ENCODE measurements at regions not wholly inside any gene's neighbourhood (a gene's known extent, or its start where the extent isn't known, plus 50 kb on each side); places are given as distances from the start of the nearest gene placed in this dataset.

DNA sequence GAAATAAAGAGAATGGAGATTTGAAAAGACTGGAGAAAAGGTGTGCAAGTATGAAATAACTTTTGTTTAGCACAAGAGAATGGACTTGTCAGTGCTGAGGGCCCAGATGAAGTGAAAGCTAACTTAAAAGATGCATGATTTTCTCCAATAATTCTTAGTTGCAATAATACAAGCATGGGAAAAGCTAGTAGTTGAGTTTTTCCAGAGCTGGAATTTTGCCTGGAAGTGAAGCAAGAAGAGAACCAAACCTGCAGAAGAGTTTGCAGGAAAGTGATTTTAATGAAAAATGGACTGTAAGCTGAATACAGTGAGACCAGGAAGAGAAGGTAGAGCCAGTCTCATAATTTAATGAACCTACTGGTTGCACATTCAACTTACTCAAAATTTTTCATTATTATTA lies 69.3 kb upstream of the FSCB start:
- Mint-ChIP-seq H3K4me1 (ENCODE audit: low read depth) (no peaks in the 10 kb centered on the region), H3K4me3 (no peak overlapping the region), H3K27ac (no peak overlapping the region), H3K9me3 (ENCODE audit: low read depth) (peaks cover 12% of the 10 kb centered on the region), H3K36me3 (no peaks in the 10 kb centered on the region), H3K27me3 (no peaks in the 10 kb centered on the region)

DNA sequence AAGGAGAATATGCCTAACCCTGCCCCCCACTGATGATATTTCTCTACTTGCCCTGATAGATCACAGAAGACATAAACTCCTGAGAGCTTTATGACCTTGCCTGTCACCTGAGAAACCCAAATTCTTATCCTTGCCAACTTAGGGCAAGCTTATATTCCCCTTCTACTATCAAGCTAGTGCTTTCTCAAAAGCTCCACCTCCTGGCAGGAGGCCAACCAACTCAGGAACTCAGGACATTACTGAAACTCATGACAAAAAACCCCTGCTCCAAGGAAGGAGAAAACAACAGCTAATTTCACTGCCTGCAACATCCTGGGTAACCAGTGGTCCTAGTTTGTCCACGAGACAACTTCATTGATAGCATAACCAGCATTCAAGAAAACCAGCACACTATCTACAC lies 60.9 kb upstream of the FSCB start:
- Mint-ChIP-seq H3K27me3 (peaks cover 2% of the 10 kb centered on the region), H3K27ac (no peak overlapping the region), H3K4me1 (ENCODE audit: low read depth) (no peaks in the 10 kb centered on the region), H3K36me3 (no peaks in the 10 kb centered on the region), H3K4me3 (no peak overlapping the region), H3K9me3 (ENCODE audit: low read depth) (peaks cover 21% of the 10 kb centered on the region)

GRCh38 chr14:44565968-44566367 lies 58.9 kb upstream of the FSCB start:
- no peak overlapping the region for H3K4me3 Mint-ChIP-seq
- H3K4me1 Mint-ChIP-seq (ENCODE audit: low read depth): no peaks in the 10 kb centered on the region
- H3K27me3 Mint-ChIP-seq: peaks cover 2% of the 10 kb centered on the region
- no peak overlapping the region for H3K27ac Mint-ChIP-seq
- H3K9me3 Mint-ChIP-seq (ENCODE audit: low read depth): peaks cover 10% of the 10 kb centered on the region
- no peaks in the 10 kb centered on the region for H3K36me3 Mint-ChIP-seq

DNA sequence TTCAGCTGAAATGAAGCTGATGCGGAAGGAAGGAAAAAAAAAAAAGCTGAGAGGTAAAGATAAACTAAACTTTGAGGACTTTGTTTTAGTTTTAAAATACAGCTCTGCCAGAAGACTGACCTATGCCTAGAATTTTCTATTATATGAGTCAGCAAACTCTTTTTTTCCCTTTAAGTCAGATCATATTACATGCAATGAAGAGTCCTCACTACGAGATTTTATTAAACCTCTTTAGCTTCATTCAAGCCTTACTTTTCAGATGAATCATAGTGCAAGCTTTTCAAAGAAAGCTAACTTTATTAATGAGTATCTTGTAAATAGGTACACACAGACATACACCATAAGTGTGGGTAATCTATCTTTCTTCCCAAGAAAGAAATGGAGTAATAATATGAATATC lies 57.8 kb upstream of the FSCB start:
- Mint-ChIP-seq H3K9me3 (ENCODE audit: low read depth) (peaks cover 4% of the 10 kb centered on the region), H3K4me3 (no peak overlapping the region), H3K36me3 (no peaks in the 10 kb centered on the region), H3K27ac (no peak overlapping the region), H3K27me3 (peaks cover 2% of the 10 kb centered on the region), H3K4me1 (ENCODE audit: low read depth) (no peaks in the 10 kb centered on the region)
